ENCODE measurements at regions not wholly inside any gene's neighbourhood (a gene's known extent, or its start where the extent isn't known, plus 50 kb on each side); places are given as distances from the start of the nearest gene placed in this dataset.
"Not testable (repeated sequence)": the region's sequence is repeated elsewhere in the genome, so short reads cannot be mapped to it uniquely, and the experiment has no call there.

DNA sequence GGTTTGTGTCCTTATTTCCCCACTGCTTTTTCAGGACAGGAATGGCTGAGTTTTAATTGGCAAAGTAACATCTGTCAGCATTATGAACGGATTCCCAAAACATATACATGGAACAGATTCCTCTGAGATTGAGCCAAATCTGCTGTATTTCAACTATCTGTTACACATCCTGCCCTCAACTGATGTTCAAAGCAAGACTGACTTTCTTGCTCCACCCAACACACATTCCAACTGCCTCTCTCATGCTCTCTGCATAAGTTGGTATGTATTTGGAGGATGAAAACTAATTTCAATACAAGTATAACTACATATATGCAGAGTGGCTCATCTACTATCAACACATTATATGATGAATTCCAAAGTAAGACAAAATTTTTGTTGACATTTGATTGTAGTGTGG, 342.2 kb downstream of the GATA3 start:
- DNase-seq, result no peak

GRCh38 chr10:8398771-8399170, 344.3 kb downstream of the GATA3 start:
- DNase-seq, result no peak

DNA sequence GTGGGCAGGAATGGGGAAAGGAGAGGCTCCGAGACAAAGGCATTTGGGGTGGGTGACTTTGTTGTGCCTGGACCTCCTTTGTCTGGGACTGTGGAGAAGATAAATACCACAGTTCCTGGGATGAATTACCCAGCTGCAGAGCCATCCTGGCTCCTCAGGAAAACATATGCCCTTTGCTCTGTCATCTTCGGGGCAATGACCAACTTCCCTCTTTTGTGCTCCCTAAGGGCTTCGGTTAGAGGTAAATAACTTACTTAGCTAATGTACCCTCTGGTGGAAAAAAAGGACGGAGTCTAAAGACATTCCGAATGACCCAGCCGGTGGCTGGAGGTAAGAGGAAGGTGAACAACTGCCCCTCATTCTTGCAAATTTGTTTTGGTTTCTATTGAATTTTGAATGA, 345.7 kb downstream of the GATA3 start:
- DNase-seq, result no peak

DNA sequence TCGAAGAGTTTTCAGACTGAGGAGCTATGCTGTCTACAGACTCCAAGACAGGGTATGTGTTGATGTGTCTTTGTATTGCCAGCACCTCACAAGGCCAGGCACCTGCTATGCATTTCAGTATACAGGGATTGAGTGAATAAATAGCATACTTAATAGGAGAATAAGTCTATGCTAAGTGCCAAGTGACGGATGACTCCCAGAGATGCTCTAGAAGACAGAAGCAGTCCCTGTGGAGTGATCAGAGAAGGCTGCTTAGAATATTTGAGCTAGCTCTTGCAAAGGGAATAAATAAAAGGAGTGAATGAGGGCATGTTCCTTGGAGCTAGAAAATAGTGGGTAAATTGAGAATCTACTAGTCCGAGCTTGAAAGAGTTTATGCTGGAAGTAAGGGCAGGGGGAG, 346.4 kb downstream of the GATA3 start:
- DNase-seq, result no peak

DNA sequence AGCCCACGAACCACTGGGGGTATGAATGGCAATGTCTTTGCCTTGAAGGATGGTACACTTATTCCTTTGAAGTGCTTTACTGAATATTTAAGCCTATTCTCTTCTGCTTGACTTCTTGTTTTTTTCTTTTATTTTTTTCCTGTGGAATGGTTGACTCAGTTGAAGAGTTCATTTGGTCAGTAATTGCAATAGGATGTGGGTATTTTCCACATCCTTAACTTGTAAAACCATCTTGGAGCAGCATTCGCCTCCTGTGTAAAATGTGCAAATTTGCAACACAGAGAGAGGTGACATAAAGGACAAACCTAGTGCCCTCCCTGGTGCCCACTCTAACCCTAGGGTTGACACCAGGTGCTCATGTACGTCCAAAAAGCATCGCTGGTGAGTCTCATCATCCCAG, 347.0 kb downstream of the GATA3 start:
- DNase-seq, result no peak

DNA sequence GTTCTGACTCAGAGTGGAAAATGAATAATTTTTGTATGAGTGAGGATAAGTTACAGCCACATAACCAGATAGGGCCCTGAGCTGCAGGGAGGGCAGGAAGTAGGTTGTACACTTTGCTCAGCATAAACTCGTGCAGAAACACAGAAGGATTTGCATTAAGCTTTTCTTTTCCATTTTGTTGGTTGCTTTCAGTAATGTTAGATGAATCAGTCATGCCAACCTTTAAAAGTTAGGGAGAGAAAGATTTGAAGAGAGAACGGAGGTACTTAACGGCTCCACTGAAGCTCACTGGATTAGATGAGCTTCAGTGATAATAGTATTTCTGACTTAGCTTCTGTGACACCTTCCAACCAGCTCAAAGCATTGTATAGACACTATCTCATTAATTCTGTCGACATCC, 348.1 kb downstream of the GATA3 start:
- no peak for DNase-seq

GRCh38 chr10:8403711-8404371, 349.4 kb downstream of the GATA3 start:
- no peak for DNase-seq

DNA sequence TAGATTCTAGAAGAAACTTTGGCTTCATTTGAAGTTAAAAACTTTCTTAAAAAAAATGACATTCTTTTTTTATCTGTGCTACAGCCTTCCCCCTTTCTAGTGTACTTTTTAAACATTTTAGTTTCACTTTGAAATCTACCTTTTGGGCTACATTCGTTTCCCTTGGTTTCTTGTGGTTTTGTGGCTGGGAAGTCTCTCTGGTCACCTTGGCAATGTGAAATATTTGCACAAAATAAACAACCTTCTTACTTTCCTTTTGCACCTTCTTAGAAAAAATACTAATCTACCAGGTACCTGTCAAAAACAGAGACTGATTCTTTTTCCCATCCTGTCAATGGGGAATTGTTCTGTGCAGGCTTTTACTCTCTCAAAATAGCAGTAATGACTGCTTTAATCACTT, 350.2 kb downstream of the GATA3 start:
- DNase-seq, result no peak

DNA sequence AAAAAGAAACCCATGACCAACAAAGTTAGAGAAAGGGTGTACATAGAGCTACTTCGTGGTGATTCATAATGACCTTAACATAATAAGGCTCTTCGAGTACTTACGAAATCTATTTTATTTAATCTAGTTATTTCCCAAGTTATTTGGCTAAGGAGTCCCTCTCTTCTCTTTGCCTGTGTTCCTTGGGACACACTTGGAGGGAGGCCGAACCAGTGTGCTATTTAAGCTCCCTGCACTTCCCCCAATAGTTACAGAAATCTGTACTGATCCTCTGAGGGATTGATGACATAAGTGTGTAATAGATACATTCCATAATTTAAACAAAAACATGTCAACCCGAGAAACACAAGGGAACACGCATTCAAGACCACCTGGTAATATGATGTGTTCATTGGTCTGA, 351.1 kb downstream of the GATA3 start:
- no peak for DNase-seq

DNA sequence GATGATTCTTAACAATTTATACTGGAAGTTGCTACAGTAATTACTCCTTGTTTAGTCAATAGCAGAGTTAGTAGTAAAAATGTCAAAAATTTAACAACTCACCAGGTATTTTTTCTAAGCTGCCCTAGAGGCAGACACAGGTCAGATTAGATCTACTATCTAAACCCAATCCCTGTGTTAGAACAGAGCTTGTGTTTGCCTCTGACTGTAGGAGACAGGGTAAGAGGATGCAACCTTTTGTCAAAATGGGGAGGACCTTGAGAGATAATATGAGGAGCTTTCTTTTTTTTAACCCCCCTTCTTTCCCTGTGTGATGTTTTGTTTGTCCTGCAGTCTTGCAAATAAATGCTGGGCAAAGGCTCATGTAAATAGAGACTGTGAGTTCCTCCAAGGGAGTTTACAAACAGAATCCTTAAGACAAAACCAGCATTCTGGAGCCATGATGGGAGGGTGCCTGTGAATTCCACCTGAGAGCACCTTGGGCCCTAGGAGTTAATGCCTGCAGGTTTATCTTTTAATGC, 353.1 kb downstream of the GATA3 start:
- no peak for DNase-seq

GRCh38 chr10:8410506-8410905, 356.0 kb downstream of the GATA3 start:
- DNase-seq, result no peak

DNA sequence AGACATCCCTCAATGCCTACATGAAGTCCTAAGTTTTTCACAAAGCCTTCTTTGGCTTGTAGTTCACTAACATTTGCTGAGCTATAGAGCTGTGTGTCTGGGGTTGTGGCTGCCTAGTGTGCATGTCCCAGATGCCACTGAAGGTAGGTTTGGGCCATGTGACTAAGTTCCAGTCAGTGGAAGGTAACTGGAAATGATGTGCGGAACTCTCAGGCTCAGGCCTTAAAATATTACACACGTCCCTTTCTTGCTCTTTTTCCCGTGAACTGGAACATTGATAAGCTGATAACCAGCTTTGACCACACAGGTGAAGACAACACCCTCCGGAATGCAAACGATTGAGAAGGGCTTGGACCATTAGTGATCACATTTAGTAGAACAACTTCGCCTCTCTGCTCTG, 358.1 kb downstream of the GATA3 start:
- no peak for DNase-seq

DNA sequence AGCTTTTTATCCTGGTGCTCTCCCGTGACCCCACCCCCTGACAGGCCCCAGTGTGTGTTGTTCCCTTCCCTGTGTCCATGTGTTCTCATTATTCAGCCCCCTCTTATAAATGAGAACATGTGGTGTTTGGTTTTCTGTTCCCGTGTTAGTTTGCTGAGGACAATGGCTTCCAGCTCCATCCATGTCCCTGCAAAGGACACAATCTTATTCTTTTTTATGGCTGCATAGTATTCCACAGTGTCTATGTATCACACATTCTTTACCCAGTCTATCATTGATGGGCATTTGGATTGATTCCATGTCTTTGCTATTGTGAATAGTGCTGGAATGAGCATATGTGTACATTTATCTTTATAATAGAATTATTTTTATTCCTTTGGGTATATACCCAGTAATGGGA, 360.5 kb downstream of the GATA3 start:
- not testable (repeated sequence) for DNase-seq

DNA sequence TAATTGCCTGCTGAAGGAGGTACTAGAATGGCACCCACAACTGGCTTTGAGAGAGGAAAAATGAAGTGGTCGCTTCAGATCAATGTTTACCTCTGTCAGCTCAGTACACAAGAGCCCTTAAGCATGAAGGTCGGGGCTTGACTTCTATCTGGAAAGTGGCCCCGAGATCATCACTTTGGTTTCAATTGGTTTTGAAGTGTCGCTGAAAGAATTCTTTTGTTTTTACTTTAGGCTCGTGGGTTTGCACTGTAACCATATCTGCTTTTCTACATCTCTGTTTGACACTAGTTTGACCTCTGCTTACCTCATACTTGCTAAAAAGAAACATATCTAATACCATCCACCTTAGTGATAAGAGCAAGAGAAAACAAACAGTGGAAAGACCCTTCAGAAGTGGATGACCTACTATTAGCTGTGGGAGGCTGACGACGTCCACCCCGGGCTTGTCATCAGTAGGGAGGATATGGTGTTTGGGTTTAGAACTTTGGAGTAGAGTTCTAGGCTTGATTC, 361.8 kb downstream of the GATA3 start:
- no peak for DNase-seq

- no peak for DNase-seq
Observed at GRCh38 chr10:8416760-8417159, 362.3 kb downstream of the GATA3 start.

DNA sequence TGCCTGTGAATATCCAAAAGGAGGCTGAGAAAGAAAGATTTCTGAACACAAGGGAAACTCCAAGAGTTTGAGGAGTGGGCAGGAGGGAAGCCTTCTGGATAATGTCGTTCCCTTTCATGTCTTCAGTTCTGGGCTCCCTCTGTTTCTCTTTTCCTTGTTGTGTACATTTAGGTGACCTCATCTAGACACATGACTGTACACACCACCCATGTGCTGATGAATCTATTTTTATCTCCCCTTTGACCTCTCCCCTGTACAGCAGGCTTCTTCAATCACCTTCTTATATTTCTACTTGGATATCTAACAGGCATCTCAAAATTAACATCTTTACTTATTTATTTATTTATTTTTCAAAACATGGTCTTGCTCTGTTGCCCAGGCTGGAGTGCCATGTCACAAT, 363.1 kb downstream of the GATA3 start:
- DNase-seq, result no peak

DNA sequence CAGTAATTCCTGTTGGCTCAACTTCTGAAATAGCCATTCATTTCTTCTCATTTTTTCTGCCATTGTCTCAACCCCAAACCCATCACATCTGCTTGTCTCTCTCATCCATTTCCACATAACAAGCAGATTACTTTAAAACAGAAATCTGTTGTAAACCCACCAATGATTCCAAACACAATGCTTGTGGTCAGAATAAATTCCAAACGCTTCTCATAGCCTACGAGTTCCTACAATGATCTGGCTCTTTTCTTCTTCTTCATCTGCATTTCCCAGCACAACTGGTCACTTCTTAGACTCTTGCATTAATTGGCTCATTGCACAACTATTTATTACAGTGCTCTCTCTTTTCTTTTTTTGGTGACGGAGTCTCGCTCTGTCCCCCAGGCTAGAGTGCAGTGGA, 364.1 kb downstream of the GATA3 start:
- no peak for DNase-seq

GRCh38 chr10:8420182-8420581, 365.7 kb downstream of the GATA3 start:
- no peak for DNase-seq

GRCh38 chr10:8424555-8425211, 370.2 kb downstream of the GATA3 start:
- no peak for DNase-seq

- DNase-seq, result no peak
Observed at GRCh38 chr10:8428654-8429053, 374.2 kb downstream of the GATA3 start.

DNA sequence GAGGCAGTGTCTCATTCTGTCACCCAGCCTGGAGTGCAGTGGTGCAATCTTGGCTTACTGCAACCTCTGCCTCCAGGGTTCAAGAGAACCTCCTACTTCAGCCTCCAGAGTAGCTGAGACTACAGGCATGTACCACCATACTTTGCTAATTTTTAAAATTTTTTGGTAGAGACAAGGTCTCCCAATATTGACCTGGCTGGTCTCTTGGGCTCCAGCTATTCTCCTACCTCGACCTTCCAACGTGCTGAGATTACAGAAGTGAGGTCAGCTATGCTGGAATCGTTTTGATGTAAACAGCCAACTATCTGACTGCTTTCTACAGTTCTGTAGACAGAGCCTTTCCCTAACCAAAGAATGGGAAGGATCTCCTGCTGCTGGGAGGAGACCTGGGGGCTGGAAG, 375.8 kb downstream of the GATA3 start:
- no peak for DNase-seq

DNA sequence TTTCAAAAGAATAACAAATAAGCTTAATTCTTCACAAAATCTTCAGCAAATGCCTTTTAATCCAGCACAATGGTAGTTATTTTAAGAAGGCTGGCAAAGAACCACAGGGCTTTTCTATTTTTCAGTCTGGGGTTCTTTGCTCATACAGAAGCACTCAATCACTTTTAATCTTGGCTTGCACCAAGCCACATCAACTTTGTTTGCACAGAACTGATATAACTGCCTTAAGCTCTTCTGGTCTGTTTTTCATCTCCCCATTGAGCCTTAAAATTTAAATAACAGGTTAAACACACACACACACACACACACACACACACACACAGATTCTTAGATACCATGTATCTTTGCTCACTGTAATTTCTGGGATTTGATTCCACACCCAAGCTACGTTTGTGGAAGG, 377.0 kb downstream of the GATA3 start:
- DNase-seq, result no peak

DNA sequence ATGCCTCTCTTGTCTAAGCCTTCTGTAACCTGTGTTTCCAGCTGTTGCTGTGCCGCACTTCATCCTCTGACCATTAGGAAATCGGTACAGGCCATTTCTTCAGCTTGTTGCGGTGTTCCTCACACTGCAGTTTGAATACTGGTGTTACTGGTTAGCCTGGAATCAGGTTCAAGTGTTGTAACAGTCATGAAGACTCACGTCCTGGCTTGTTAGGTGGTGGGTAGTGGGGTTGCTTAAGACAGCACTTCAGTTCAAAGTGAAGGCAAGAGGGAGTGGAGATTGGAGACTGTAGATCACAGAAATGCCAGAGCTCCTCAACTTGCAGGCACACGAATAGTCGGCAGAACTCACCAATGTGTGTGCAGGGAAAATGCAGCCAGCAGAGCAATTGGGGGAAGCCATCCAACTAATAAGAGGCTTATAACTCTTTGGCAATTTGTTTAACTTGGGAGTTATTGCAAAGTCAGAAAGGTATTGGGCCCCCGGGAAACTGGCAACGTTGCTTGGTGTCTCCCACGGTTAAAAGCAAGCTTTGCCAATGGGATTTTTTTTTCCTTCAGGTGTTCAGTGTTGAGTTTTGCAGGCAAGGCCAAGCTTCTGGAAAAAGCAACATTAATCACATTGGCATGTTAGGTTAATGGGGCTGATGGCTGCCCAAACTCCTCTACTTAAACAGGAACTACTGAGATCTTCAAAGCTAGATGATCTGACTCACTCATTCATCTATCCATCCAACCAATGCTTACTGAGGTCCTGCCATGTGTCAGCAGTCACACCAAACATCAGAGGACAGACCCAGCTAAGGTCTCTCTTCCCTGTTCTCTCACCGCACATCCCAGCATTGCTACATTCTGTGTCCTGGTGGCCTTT, 380.9 kb downstream of the GATA3 start:
- no peak for DNase-seq

DNA sequence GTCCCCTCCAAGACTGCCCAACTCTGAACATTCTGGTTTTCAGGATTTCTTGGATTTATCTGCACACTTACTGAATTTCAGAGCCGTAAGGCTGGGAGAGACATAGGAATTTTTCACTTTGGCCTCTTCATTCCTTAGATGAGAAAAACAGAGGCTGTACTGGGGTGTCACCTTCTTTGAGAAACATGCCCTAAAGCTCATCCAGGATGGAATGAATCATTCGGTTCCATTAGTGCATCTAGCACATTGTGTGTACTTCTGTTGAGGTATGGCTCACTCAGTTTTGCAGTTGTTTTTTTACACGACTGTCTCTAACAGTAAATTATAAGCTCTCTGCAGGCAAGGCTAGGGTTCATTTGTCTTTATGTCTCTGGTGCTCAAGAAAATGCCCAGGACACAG, 383.4 kb downstream of the GATA3 start:
- DNase-seq, result no peak
